WTC11 (cell line): ENCODE measurements at regions not wholly inside any gene's neighbourhood (a gene's known extent, or its start where the extent isn't known, plus 50 kb on each side); places are given as distances from the start of the nearest gene placed in this dataset.

ENCODE experiments used
- ATAC-seq: fragments of 200-7000 bp; cut with Tn5 transposase; 2 replicates; pipeline ENCODE4 v1.10.0; 2021; ENCODE audit warnings: mild to moderate bottlenecking, moderate library complexity
- CTCF ChIA-PET: fragments of 300-600 bp; sonication (Branson Sonifier 250); formaldehyde crosslinking; loops from one replicate; lab custom pipeline; 2021; ENCODE audit warnings: antibody characterized with exemption; lab: Charles Lee
- POLR2A ChIA-PET: fragments of 350-600 bp; sonication (Branson Sonifier 250); formaldehyde crosslinking; loops from one replicate; lab custom pipeline; 2021; ENCODE audit warnings: antibody characterized with exemption; lab: Charles Lee
- DNase-seq: peaks from one replicate; pipeline ENCODE4 v3.0.0; 2021; ENCODE audit warnings: low spot score
- H3K27ac Mint-ChIP-seq: 2 replicates; pipeline ENCODE4 v1.8.0; 2021; ENCODE audit warnings: mixed read lengths
- H3K27me3 Mint-ChIP-seq: 2 replicates; pipeline ENCODE4 v1.8.0; 2021; ENCODE audit warnings: low read depth, mild to moderate bottlenecking, moderate library complexity, mixed read lengths
- H3K36me3 Mint-ChIP-seq: 2 replicates; pipeline ENCODE4 v1.8.0; 2021; ENCODE audit warnings: mixed read lengths
- H3K4me1 Mint-ChIP-seq: 2 replicates; pipeline ENCODE4 v1.8.0; 2022; ENCODE audit warnings: mixed read lengths
- H3K4me3 Mint-ChIP-seq: 2 replicates; pipeline ENCODE4 v1.8.0; 2021; ENCODE audit warnings: mild to moderate bottlenecking, moderate library complexity, mixed read lengths
- H3K9me3 Mint-ChIP-seq: 2 replicates; pipeline ENCODE4 v1.8.0; 2021; ENCODE audit warnings: mixed read lengths
- AFF4 ChIP-seq: sonication (generic); formaldehyde crosslinking; IDR thresholded peaks from 2 replicates; pipeline ENCODE4 v1.8.1; 2023; ENCODE audit warnings: mild to moderate bottlenecking, missing genetic modification reagents, borderline replicate concordance
- E2F1 ChIP-seq: sonication (generic); formaldehyde crosslinking; IDR thresholded peaks from 2 replicates; pipeline ENCODE4 v1.8.0; 2022; ENCODE audit warnings: mild to moderate bottlenecking, missing genetic modification reagents
- E2F5 ChIP-seq: sonication (generic); formaldehyde crosslinking; IDR thresholded peaks from 2 replicates; pipeline ENCODE4 v1.8.1; 2022; ENCODE audit warnings: mild to moderate bottlenecking, moderate library complexity, missing genetic modification reagents
- FOXK1 ChIP-seq: sonication (generic); formaldehyde crosslinking; IDR thresholded peaks from 2 replicates; pipeline ENCODE4 v1.8.0; 2022; ENCODE audit warnings: mild to moderate bottlenecking, moderate library complexity, missing genetic modification reagents
- FOXP4 ChIP-seq: sonication (generic); formaldehyde crosslinking; IDR thresholded peaks from 2 replicates; pipeline ENCODE4 v1.8.0; 2022; ENCODE audit warnings: mild to moderate bottlenecking, missing genetic modification reagents
- GABPB1 ChIP-seq: sonication (generic); formaldehyde crosslinking; IDR thresholded peaks from 2 replicates; pipeline ENCODE4 v1.8.1; 2023; ENCODE audit warnings: mild to moderate bottlenecking, missing genetic modification reagents
- IRF2 ChIP-seq: sonication (generic); formaldehyde crosslinking; IDR thresholded peaks from 2 replicates; pipeline ENCODE4 v1.8.0; 2022; ENCODE audit warnings: low read depth, missing genetic modification reagents, borderline replicate concordance
- JAZF1 ChIP-seq: fragments of 250-450 bp; sonication (Bioruptor Pico); IDR thresholded peaks from 2 replicates; pipeline ENCODE4 v1.9.0; 2021; ENCODE audit warnings: moderate library complexity, mild to moderate bottlenecking, inconsistent platforms
- KAT7 ChIP-seq: sonication (generic); formaldehyde crosslinking; IDR thresholded peaks from 2 replicates; pipeline ENCODE4 v1.8.1; 2023; ENCODE audit warnings: missing genetic modification reagents, mild to moderate bottlenecking, borderline replicate concordance
- NFATC4 ChIP-seq: fragments of 250-450 bp; sonication (Bioruptor Pico); IDR thresholded peaks from 2 replicates; pipeline ENCODE4 v1.9.0; 2021; ENCODE audit warnings: mild to moderate bottlenecking
- NFE2L1 ChIP-seq: sonication (generic); formaldehyde crosslinking; IDR thresholded peaks from 2 replicates; pipeline ENCODE4 v1.8.1; 2023; ENCODE audit warnings: missing genetic modification reagents
- NFYB ChIP-seq: sonication (generic); formaldehyde crosslinking; conservative IDR thresholded peaks from 2 replicates; pipeline ENCODE4 v1.8.0; 2022; ENCODE audit warnings: low read depth, missing genetic modification reagents
- PRRX2 ChIP-seq: fragments of 250-450 bp; sonication (Bioruptor Pico); IDR thresholded peaks from 2 replicates; pipeline ENCODE4 v1.8.0; 2021; ENCODE audit warnings: mild to moderate bottlenecking
- TEAD1 ChIP-seq: sonication (generic); formaldehyde crosslinking; IDR thresholded peaks from 2 replicates; pipeline ENCODE4 v1.8.0; 2022; ENCODE audit warnings: mild to moderate bottlenecking, missing genetic modification reagents
- USF2 ChIP-seq: sonication (generic); formaldehyde crosslinking; IDR thresholded peaks from 2 replicates; pipeline ENCODE4 v1.8.1; 2023; ENCODE audit warnings: mild to moderate bottlenecking, missing genetic modification reagents, moderate library complexity
- ZBTB21 ChIP-seq: sonication (generic); formaldehyde crosslinking; IDR thresholded peaks from 2 replicates; pipeline ENCODE4 v1.8.1; 2023; ENCODE audit warnings: mild to moderate bottlenecking, missing genetic modification reagents, borderline replicate concordance
- ZMAT4 ChIP-seq: fragments of 250-450 bp; sonication (Bioruptor Pico); IDR thresholded peaks from 2 replicates; pipeline ENCODE4 v1.9.0; 2021; ENCODE audit warnings: mild to moderate bottlenecking
- ZNF219 ChIP-seq: sonication (generic); formaldehyde crosslinking; IDR thresholded peaks from 2 replicates; pipeline ENCODE4 v1.8.0; 2023; ENCODE audit warnings: missing genetic modification reagents, mild to moderate bottlenecking, borderline replicate concordance
- ZNF263 ChIP-seq: sonication (generic); formaldehyde crosslinking; IDR thresholded peaks from 2 replicates; pipeline ENCODE4 v1.8.1; 2022; ENCODE audit warnings: low read depth, mild to moderate bottlenecking, moderate library complexity, missing genetic modification reagents
- ZNF423 ChIP-seq: fragments of 250-450 bp; sonication (Bioruptor Pico); IDR thresholded peaks from 2 replicates; pipeline ENCODE4 v2.1.2; 2022; ENCODE audit warnings: mild to moderate bottlenecking, moderate library complexity

GRCh38 chr5:159734366-159734765, 181.9 kb upstream of the ADRA1B start:
- 0 out of 2 replicates have a peak, but pooled peaks cover 5% of the 10 kb centered on the region for H3K9me3 Mint-ChIP-seq
- no peaks in the 10 kb centered on the region for H3K36me3 Mint-ChIP-seq
- no peak overlapping the region for H3K4me3 Mint-ChIP-seq
- ChIA-PET POLR2A (no interaction called here), CTCF (interaction anchor here (0.6 kb wide), 1 partner anchor 321 kb away, joined by 3 read pairs; no protein-coding TSS in a partner anchor)
- H3K27me3 Mint-ChIP-seq = no peaks in the 10 kb centered on the region; the same call in 1 of the 2 replicates
- no peak for ATAC-seq
- no peak for TF ChIP-seq AFF4 (CRISPR knock-in tag)
- no peak for TF ChIP-seq GABPB1 (CRISPR knock-in tag)
- no peak for DNase-seq
- no peak overlapping the region for H3K27ac Mint-ChIP-seq
- H3K4me1 Mint-ChIP-seq = peaks cover 7% of the 10 kb centered on the region

- no peak for ATAC-seq
- H3K4me3 Mint-ChIP-seq = no peak overlapping the region
- 0 out of 2 replicates have a peak, but pooled peaks cover 5% of the 10 kb centered on the region for H3K9me3 Mint-ChIP-seq
- ChIA-PET POLR2A (no interaction called here), CTCF (interaction anchor here (0.6 kb wide), 1 partner anchor 322 kb away, joined by 3 read pairs; no protein-coding TSS in a partner anchor)
- H3K27me3 Mint-ChIP-seq = no peaks in the 10 kb centered on the region; the same call in 1 of the 2 replicates
- no peak overlapping the region for H3K27ac Mint-ChIP-seq
- no peak for TF ChIP-seq IRF2
- no peak for DNase-seq
- no peaks in the 10 kb centered on the region for H3K36me3 Mint-ChIP-seq
- peaks cover 7% of the 10 kb centered on the region for H3K4me1 Mint-ChIP-seq
Observed at GRCh38 chr5:159735036-159735435, 181.2 kb upstream of the ADRA1B start.

GRCh38 chr5:159735749-159736660, 180.3 kb upstream of the ADRA1B start:
- DNase-seq = no peak
- TF ChIP-seq E2F1 (CRISPR knock-in tag) (no peak), ZMAT4 (no peak), FOXP4 (CRISPR knock-in tag) (no peak), JAZF1 (CRISPR knock-in tag) (no peak), ZNF219 (CRISPR knock-in tag) (no peak), FOXK1 (CRISPR knock-in tag) (no peak), NFE2L1 (no peak), NFYB (CRISPR knock-in tag) (no peak), IRF2 (no peak), TEAD1 (CRISPR knock-in tag) (no peak), KAT7 (no peak), ZNF263 (CRISPR knock-in tag) (no peak), E2F5 (CRISPR knock-in tag) (no peak), USF2 (CRISPR knock-in tag) (no peak), PRRX2 (CRISPR knock-in tag) (no peak), ZBTB21 (no peak), ZNF423 (CRISPR knock-in tag) (no peak), NFATC4 (CRISPR knock-in tag) (no peak)
- no peak overlapping the region for H3K4me3 Mint-ChIP-seq
- H3K4me1 Mint-ChIP-seq = peaks cover 7% of the 10 kb centered on the region
- peaks cover 12% of the 10 kb centered on the region for H3K9me3 Mint-ChIP-seq
- POLR2A ChIA-PET = no interaction called here
- H3K27me3 Mint-ChIP-seq = no peaks in the 10 kb centered on the region; the same call in 1 of the 2 replicates
- H3K36me3 Mint-ChIP-seq = no peaks in the 10 kb centered on the region
- CTCF ChIA-PET = no interaction called here
- H3K27ac Mint-ChIP-seq = no peak overlapping the region
- no peak for ATAC-seq
